ENCODE measurements at regions not wholly inside any gene's neighbourhood (a gene's known extent, or its start where the extent isn't known, plus 50 kb on each side); places are given as distances from the start of the nearest gene placed in this dataset.
A peak's percentile ranks its signal among the peaks of the same experiment; 100 is the strongest.

- TF ChIP-seq, protein P1, sequence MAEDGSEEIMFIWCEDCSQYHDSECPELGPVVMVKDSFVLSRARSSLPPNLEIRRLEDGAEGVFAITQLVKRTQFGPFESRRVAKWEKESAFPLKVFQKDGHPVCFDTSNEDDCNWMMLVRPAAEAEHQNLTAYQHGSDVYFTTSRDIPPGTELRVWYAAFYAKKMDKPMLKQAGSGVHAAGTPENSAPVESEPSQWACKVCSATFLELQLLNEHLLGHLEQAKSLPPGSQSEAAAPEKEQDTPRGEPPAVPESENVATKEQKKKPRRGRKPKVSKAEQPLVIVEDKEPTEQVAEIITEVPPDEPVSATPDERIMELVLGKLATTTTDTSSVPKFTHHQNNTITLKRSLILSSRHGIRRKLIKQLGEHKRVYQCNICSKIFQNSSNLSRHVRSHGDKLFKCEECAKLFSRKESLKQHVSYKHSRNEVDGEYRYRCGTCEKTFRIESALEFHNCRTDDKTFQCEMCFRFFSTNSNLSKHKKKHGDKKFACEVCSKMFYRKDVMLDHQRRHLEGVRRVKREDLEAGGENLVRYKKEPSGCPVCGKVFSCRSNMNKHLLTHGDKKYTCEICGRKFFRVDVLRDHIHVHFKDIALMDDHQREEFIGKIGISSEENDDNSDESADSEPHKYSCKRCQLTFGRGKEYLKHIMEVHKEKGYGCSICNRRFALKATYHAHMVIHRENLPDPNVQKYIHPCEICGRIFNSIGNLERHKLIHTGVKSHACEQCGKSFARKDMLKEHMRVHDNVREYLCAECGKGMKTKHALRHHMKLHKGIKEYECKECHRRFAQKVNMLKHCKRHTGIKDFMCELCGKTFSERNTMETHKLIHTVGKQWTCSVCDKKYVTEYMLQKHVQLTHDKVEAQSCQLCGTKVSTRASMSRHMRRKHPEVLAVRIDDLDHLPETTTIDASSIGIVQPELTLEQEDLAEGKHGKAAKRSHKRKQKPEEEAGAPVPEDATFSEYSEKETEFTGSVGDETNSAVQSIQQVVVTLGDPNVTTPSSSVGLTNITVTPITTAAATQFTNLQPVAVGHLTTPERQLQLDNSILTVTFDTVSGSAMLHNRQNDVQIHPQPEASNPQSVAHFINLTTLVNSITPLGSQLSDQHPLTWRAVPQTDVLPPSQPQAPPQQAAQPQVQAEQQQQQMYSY (CRISPR knock-in tag; IDR thresholded peaks at IDR 0.05) = peak; percentile 48; the same call in 1 of the 2 replicates
- TF ChIP-seq ZNF563 (CRISPR knock-in tag; IDR thresholded peaks at IDR 0.05) (no peak), MYPOP (CRISPR knock-in tag; IDR thresholded peaks at IDR 0.05) (peak; percentile 88), ZNF598 (CRISPR knock-in tag; IDR thresholded peaks at IDR 0.05; ENCODE audit: borderline replicate concordance) (no peak), LRRFIP1 (CRISPR knock-in tag; conservative IDR thresholded peaks at IDR 0.05) (0 out of 2 replicates have a peak, but pooled peaks have one; percentile 45), HOXD1 (CRISPR knock-in tag; IDR thresholded peaks at IDR 0.05) (peak; percentile 92), ZNF672 (CRISPR knock-in tag; IDR thresholded peaks at IDR 0.05) (no peak), ZFX (CRISPR knock-in tag; IDR thresholded peaks at IDR 0.05; ENCODE audit: low read depth) (peak; percentile 44), EEA1 (CRISPR knock-in tag; IDR thresholded peaks at IDR 0.05; ENCODE audit: borderline replicate concordance) (no peak), REL (CRISPR knock-in tag; conservative IDR thresholded peaks at IDR 0.05) (no peak), NBN (conservative IDR thresholded peaks at IDR 0.05) (no peak), SAFB2 (CRISPR knock-in tag; IDR thresholded peaks at IDR 0.05; ENCODE audit: borderline replicate concordance, low read depth) (no peak)
- TF ChIP-seq, protein P2, sequence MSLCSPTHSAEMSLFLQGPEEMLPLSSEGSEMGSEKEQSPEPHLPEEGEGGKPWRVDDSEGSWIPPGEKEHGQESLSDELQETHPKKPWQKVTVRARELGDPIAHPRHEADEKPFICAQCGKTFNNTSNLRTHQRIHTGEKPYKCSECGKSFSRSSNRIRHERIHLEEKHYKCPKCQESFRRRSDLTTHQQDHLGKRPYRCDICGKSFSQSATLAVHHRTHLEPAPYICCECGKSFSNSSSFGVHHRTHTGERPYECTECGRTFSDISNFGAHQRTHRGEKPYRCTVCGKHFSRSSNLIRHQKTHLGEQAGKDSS (CRISPR knock-in tag; IDR thresholded peaks at IDR 0.05; ENCODE audit: borderline replicate concordance, low read depth) = no peak
- TF ChIP-seq, protein P3, sequence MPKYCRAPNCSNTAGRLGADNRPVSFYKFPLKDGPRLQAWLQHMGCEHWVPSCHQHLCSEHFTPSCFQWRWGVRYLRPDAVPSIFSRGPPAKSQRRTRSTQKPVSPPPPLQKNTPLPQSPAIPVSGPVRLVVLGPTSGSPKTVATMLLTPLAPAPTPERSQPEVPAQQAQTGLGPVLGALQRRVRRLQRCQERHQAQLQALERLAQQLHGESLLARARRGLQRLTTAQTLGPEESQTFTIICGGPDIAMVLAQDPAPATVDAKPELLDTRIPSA (CRISPR knock-in tag; IDR thresholded peaks at IDR 0.05; ENCODE audit: borderline replicate concordance) = no peak
- TF ChIP-seq, protein P4, sequence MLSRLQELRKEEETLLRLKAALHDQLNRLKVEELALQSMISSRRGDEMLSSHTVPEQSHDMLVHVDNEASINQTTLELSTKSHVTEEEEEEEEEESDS (CRISPR knock-in tag; IDR thresholded peaks at IDR 0.05; ENCODE audit: borderline replicate concordance) = peak; percentile 66; the same call in 1 of the 2 replicates
- TF ChIP-seq, protein P5, sequence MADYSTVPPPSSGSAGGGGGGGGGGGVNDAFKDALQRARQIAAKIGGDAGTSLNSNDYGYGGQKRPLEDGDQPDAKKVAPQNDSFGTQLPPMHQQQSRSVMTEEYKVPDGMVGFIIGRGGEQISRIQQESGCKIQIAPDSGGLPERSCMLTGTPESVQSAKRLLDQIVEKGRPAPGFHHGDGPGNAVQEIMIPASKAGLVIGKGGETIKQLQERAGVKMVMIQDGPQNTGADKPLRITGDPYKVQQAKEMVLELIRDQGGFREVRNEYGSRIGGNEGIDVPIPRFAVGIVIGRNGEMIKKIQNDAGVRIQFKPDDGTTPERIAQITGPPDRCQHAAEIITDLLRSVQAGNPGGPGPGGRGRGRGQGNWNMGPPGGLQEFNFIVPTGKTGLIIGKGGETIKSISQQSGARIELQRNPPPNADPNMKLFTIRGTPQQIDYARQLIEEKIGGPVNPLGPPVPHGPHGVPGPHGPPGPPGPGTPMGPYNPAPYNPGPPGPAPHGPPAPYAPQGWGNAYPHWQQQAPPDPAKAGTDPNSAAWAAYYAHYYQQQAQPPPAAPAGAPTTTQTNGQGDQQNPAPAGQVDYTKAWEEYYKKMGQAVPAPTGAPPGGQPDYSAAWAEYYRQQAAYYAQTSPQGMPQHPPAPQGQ (CRISPR knock-in tag; IDR thresholded peaks at IDR 0.05; ENCODE audit: borderline replicate concordance) = no peak
Observed at GRCh38 chr7:17099083-17099973, 199.1 kb upstream of the AHR start (continued).

Measured in HepG2 (cell line).